ENCODE measurements at regions not wholly inside any gene's neighbourhood (a gene's known extent, or its start where the extent isn't known, plus 50 kb on each side); places are given as distances from the start of the nearest gene placed in this dataset.

DNA sequence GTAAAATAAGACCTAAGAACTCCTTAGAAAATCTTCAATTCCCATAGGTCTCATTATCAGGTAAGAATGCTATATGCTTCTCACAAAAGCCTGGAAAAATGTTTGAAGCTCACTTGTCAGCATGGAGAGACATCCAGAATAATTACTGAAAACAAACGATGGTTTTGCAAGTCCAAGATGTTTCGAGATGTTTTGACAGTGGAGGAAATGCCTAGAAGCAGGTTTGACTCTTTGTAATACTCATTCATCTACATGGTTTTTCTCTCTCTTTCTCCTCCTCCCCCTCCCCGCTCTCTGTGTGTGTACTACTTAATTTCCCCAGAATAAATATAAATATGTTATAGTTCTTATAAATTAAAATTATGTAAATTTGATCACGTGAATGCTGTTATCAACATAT, 131.9 kb upstream of the NR3C2 start:
- H3K27me3 ChIP-seq (ENCODE audit: insufficient read depth, insufficient read length): no peaks in the 10 kb centered on the region
- TF ChIP-seq ZNF274 (IDR thresholded peaks at IDR 0.05; ENCODE audit: low read depth, low read length) (no peak), SUZ12 (IDR thresholded peaks at IDR 0.05; ENCODE audit: extremely low read depth, insufficient read depth, insufficient read length) (no peak), YY1 (IDR thresholded peaks at IDR 0.05; ENCODE audit: insufficient read depth, insufficient read length) (no peak)
- no peaks in the 10 kb centered on the region for H3K36me3 ChIP-seq (ENCODE audit: insufficient read depth, insufficient read length, low read length)
- H3K9me3 ChIP-seq (ENCODE audit: insufficient read depth, low read length): no peaks in the 10 kb centered on the region; the same call in 1 of the 2 replicates
- no peak overlapping the region for H3K4me3 ChIP-seq (ENCODE audit: insufficient read length, low read depth)
- no peaks in the 10 kb centered on the region for H3K4me1 ChIP-seq (ENCODE audit: insufficient read depth, insufficient read length)
- no peak for DNase-seq (ENCODE audit: low read depth, low spot score)
- no peak overlapping the region for H3K9ac ChIP-seq (ENCODE audit: insufficient read length, low read depth)

GRCh38 chr4:148573296-148573695, 131.1 kb upstream of the NR3C2 start:
- TF ChIP-seq SUZ12 (IDR thresholded peaks at IDR 0.05; ENCODE audit: extremely low read depth, insufficient read depth, insufficient read length) (no peak), ZNF274 (IDR thresholded peaks at IDR 0.05; ENCODE audit: low read depth, low read length) (no peak), YY1 (IDR thresholded peaks at IDR 0.05; ENCODE audit: insufficient read depth, insufficient read length) (no peak)
- H3K4me1 ChIP-seq (ENCODE audit: insufficient read depth, insufficient read length): no peaks in the 10 kb centered on the region
- H3K9me3 ChIP-seq (ENCODE audit: insufficient read depth, low read length): no peaks in the 10 kb centered on the region; the same call in 1 of the 2 replicates
- no peaks in the 10 kb centered on the region for H3K27me3 ChIP-seq (ENCODE audit: insufficient read depth, insufficient read length)
- H3K9ac ChIP-seq (ENCODE audit: insufficient read length, low read depth): no peak overlapping the region
- no peak overlapping the region for H3K4me3 ChIP-seq (ENCODE audit: insufficient read length, low read depth)
- no peak for DNase-seq (ENCODE audit: low read depth, low spot score)
- no peaks in the 10 kb centered on the region for H3K36me3 ChIP-seq (ENCODE audit: insufficient read depth, insufficient read length, low read length)

- Histone ChIP-seq H3K9me3 (ENCODE audit: insufficient read depth, low read length) (no peaks in the 10 kb centered on the region; the same call in 1 of the 2 replicates), H3K36me3 (ENCODE audit: insufficient read depth, insufficient read length, low read length) (no peaks in the 10 kb centered on the region), H3K4me3 (ENCODE audit: insufficient read length, low read depth) (no peak overlapping the region), H3K9ac (ENCODE audit: insufficient read length, low read depth) (no peak overlapping the region), H3K4me1 (ENCODE audit: insufficient read depth, insufficient read length) (no peaks in the 10 kb centered on the region), H3K27me3 (ENCODE audit: insufficient read depth, insufficient read length) (no peaks in the 10 kb centered on the region)
- no peak for DNase-seq (ENCODE audit: low read depth, low spot score)
- no peak for TF ChIP-seq SUZ12 (IDR thresholded peaks at IDR 0.05; ENCODE audit: extremely low read depth, insufficient read depth, insufficient read length)
- TF ChIP-seq YY1 (IDR thresholded peaks at IDR 0.05; ENCODE audit: insufficient read depth, insufficient read length): no peak
- no peak for TF ChIP-seq ZNF274 (IDR thresholded peaks at IDR 0.05; ENCODE audit: low read depth, low read length)
Observed at GRCh38 chr4:148565801-148566200, 123.6 kb upstream of the NR3C2 start.

- Histone ChIP-seq H3K4me3 (ENCODE audit: insufficient read length, low read depth) (no peak overlapping the region), H3K36me3 (ENCODE audit: insufficient read depth, insufficient read length, low read length) (no peaks in the 10 kb centered on the region), H3K27me3 (ENCODE audit: insufficient read depth, insufficient read length) (no peaks in the 10 kb centered on the region), H3K9ac (ENCODE audit: insufficient read length, low read depth) (no peak overlapping the region), H3K9me3 (ENCODE audit: insufficient read depth, low read length) (no peaks in the 10 kb centered on the region), H3K4me1 (ENCODE audit: insufficient read depth, insufficient read length) (no peaks in the 10 kb centered on the region)
- TF ChIP-seq YY1 (IDR thresholded peaks at IDR 0.05; ENCODE audit: insufficient read depth, insufficient read length): no peak
- no peak for TF ChIP-seq ZNF274 (IDR thresholded peaks at IDR 0.05; ENCODE audit: low read depth, low read length)
- no peak for TF ChIP-seq SUZ12 (IDR thresholded peaks at IDR 0.05; ENCODE audit: extremely low read depth, insufficient read depth, insufficient read length)
- DNase-seq (ENCODE audit: low read depth, low spot score): no peak
Observed at GRCh38 chr4:148563684-148564083, 121.5 kb upstream of the NR3C2 start.

GRCh38 chr4:148561467-148561866, 119.3 kb upstream of the NR3C2 start:
- Histone ChIP-seq H3K4me3 (ENCODE audit: insufficient read length, low read depth) (no peak overlapping the region), H3K9me3 (ENCODE audit: insufficient read depth, low read length) (no peaks in the 10 kb centered on the region), H3K36me3 (ENCODE audit: insufficient read depth, insufficient read length, low read length) (no peaks in the 10 kb centered on the region), H3K9ac (ENCODE audit: insufficient read length, low read depth) (no peak overlapping the region), H3K4me1 (ENCODE audit: insufficient read depth, insufficient read length) (no peaks in the 10 kb centered on the region), H3K27me3 (ENCODE audit: insufficient read depth, insufficient read length) (no peaks in the 10 kb centered on the region)
- no peak for DNase-seq (ENCODE audit: low read depth, low spot score)
- TF ChIP-seq SUZ12 (IDR thresholded peaks at IDR 0.05; ENCODE audit: extremely low read depth, insufficient read depth, insufficient read length) (no peak), YY1 (IDR thresholded peaks at IDR 0.05; ENCODE audit: insufficient read depth, insufficient read length) (no peak), ZNF274 (IDR thresholded peaks at IDR 0.05; ENCODE audit: low read depth, low read length) (no peak)

DNA sequence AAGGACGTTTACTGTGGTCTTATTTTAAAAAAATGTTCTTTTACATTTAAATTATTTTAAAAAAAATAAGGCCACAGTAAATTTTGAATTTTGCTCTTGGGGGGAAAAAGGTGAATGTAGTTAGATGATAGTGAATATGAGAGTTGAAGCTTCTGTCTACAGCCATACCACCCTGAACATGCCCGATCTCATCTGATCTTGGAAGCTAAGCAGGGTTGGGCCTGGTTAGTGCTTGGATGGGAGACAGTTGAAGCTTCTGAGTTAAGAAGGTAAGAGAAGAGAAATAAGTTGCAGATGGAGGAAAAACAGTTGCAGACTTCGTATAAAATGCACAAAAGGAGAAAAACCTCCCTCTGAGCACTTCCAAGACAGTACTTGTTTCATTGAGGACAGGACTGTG, 115.6 kb upstream of the NR3C2 start:
- no peak for TF ChIP-seq SUZ12 (IDR thresholded peaks at IDR 0.05; ENCODE audit: extremely low read depth, insufficient read depth, insufficient read length)
- no peak for TF ChIP-seq YY1 (IDR thresholded peaks at IDR 0.05; ENCODE audit: insufficient read depth, insufficient read length)
- TF ChIP-seq ZNF274 (IDR thresholded peaks at IDR 0.05; ENCODE audit: low read depth, low read length): no peak
- H3K27me3 ChIP-seq (ENCODE audit: insufficient read depth, insufficient read length): no peaks in the 10 kb centered on the region
- no peak for DNase-seq (ENCODE audit: low read depth, low spot score)

GRCh38 chr4:148550788-148551187, 108.6 kb upstream of the NR3C2 start:
- H3K9ac ChIP-seq (ENCODE audit: insufficient read length, low read depth): no peak overlapping the region
- H3K36me3 ChIP-seq (ENCODE audit: insufficient read depth, insufficient read length, low read length): no peaks in the 10 kb centered on the region
- H3K27me3 ChIP-seq (ENCODE audit: insufficient read depth, insufficient read length): no peaks in the 10 kb centered on the region
- no peak overlapping the region for H3K4me3 ChIP-seq (ENCODE audit: insufficient read length, low read depth)
- H3K9me3 ChIP-seq (ENCODE audit: insufficient read depth, low read length): no peaks in the 10 kb centered on the region
- TF ChIP-seq SUZ12 (IDR thresholded peaks at IDR 0.05; ENCODE audit: extremely low read depth, insufficient read depth, insufficient read length) (no peak), YY1 (IDR thresholded peaks at IDR 0.05; ENCODE audit: insufficient read depth, insufficient read length) (no peak), ZNF274 (IDR thresholded peaks at IDR 0.05; ENCODE audit: low read depth, low read length) (no peak)
- no peak for DNase-seq (ENCODE audit: low read depth, low spot score)
- H3K4me1 ChIP-seq (ENCODE audit: insufficient read depth, insufficient read length): no peaks in the 10 kb centered on the region

More for the DNA sequence above, 115.6 kb upstream of the NR3C2 start:
- Histone ChIP-seq H3K4me1 (ENCODE audit: insufficient read depth, insufficient read length) (no peaks in the 10 kb centered on the region), H3K9me3 (ENCODE audit: insufficient read depth, low read length) (no peaks in the 10 kb centered on the region), H3K9ac (ENCODE audit: insufficient read length, low read depth) (no peak overlapping the region), H3K4me3 (ENCODE audit: insufficient read length, low read depth) (no peak overlapping the region), H3K36me3 (ENCODE audit: insufficient read depth, insufficient read length, low read length) (no peaks in the 10 kb centered on the region)

Data from NT2/D1 (cell line).